Endothelial cell of umbilical vein (primary cell): ENCODE measurements at regions not wholly inside any gene's neighbourhood (a gene's known extent, or its start where the extent isn't known, plus 50 kb on each side); places are given as distances from the start of the nearest gene placed in this dataset.

Experiments
- BruUV-seq: library from RNA; stranded (reverse); fragments of 400-500 nt; replicated peaks from 2 replicates; lab custom pipeline; 2021; lab: Mats Ljungman, UMichigan
- CTCF ChIA-PET: fragments of 300-600, 350-600 bp; sonication (Branson Sonifier 250); formaldehyde crosslinking; loops from one replicate; lab custom pipeline; 2021; ENCODE audit warnings: antibody characterized with exemption, inconsistent platforms; lab: Charles Lee
- POLR2A ChIA-PET: fragments of 300-600, 350-600 bp; sonication (Branson Sonifier 250); formaldehyde crosslinking; loops from one replicate; lab custom pipeline; 2021; ENCODE audit warnings: antibody characterized with exemption, inconsistent platforms; lab: Charles Lee
- DNase-seq: peaks from one replicate; pipeline ENCODE4 v3.0.0-alpha.2; 2011; ENCODE audit warnings: low read depth, low spot score
- FAIRE-seq: peaks from 2 replicates; lab custom pipeline; 2011; peaks lifted over from hg19 to GRCh38; lab: Jason Lieb, UNC
- H2AFZ ChIP-seq: 2 replicates; pipeline ENCODE4 v1.6.0; 2012; ENCODE audit warnings: low read depth, low read length, control low read depth, inconsistent platforms
- H3K27ac ChIP-seq: 2 replicates; pipeline ENCODE4 v1.5.1; 2011; ENCODE audit warnings: low read depth, mild to moderate bottlenecking, control low read depth, low read length, moderate library complexity; ENCODE audit not compliant: insufficient read depth
- H3K27me3 ChIP-seq, 2 experiments: 2 replicates each; pipeline versions ENCODE4 v1.6.0 to v1.6.1; 2011; ENCODE audit warnings: low read length in 2 of 2, mixed read lengths in 1 of 2; ENCODE audit not compliant: control insufficient read depth in 2 of 2, insufficient read depth in 2 of 2
- H3K36me3 ChIP-seq, 2 experiments: 2 replicates in 1 of 2; 3 replicates in 1 of 2; pipeline ENCODE4 v1.5.1; 2011; ENCODE audit warnings: low read length in 2 of 2, mild to moderate bottlenecking in 1 of 2, moderate library complexity in 1 of 2; ENCODE audit not compliant: control insufficient read depth in 2 of 2, insufficient read depth in 2 of 2; ENCODE audit errors: extremely low read depth in 1 of 2
- H3K4me1 ChIP-seq: 3 replicates; pipeline ENCODE4 v1.5.1; 2011; ENCODE audit warnings: mild to moderate bottlenecking, low read length; ENCODE audit not compliant: control insufficient read depth, insufficient read depth; ENCODE audit errors: extremely low read depth
- H3K4me2 ChIP-seq: 2 replicates; pipeline ENCODE4 v1.6.1; 2011; ENCODE audit warnings: low read length, control low read depth, mixed read lengths; ENCODE audit not compliant: insufficient read depth
- H3K4me3 ChIP-seq, 3 experiments: fragments of 200-600 bp in 1 of 3; sonication (generic), shearing (Covaris generic) in 1 of 3; replicated peaks in 1 of 3; 2 replicates each; pipeline ENCODE4 v1.5.1; 2011 to 2016; ENCODE audit warnings: control low read depth in 3 of 3, low read length in 3 of 3, mild to moderate bottlenecking in 2 of 3, inconsistent platforms in 1 of 3, low read depth in 1 of 3, moderate library complexity in 1 of 3; ENCODE audit not compliant: insufficient read depth in 1 of 3
- H3K79me2 ChIP-seq: 2 replicates; pipeline ENCODE4 v1.6.0; 2012; ENCODE audit warnings: low read length, inconsistent platforms; ENCODE audit not compliant: control insufficient read depth, insufficient read depth
- H3K9ac ChIP-seq: replicated peaks from 2 replicates; pipeline ENCODE3; 2011; ENCODE audit warnings: low read length, control low read depth; ENCODE audit not compliant: insufficient read depth; ENCODE audit errors: extremely low read depth
- H3K9me1 ChIP-seq: replicated peaks from 3 replicates; pipeline ENCODE4 v1.6.0; 2011; ENCODE audit warnings: mild to moderate bottlenecking, low read length; ENCODE audit not compliant: control insufficient read depth, insufficient read depth; ENCODE audit errors: extremely low read depth
- H3K9me3 ChIP-seq: replicated peaks from 2 replicates; pipeline ENCODE4 v1.5.1; 2012; ENCODE audit warnings: low read length, inconsistent platforms; ENCODE audit not compliant: control insufficient read depth, insufficient read depth
- H4K20me1 ChIP-seq: replicated peaks from 2 replicates; pipeline ENCODE3; 2011; ENCODE audit warnings: mild to moderate bottlenecking, low read length; ENCODE audit not compliant: control insufficient read depth, insufficient read depth; ENCODE audit errors: extremely low read depth
- CTCF ChIP-seq, 2 donors: IDR thresholded peaks; 1 replicate in 1 of 2; 2 replicates in 1 of 2; pipeline ENCODE4 v1.5.1; 2011; ENCODE audit warnings: low read length in 2 of 2, mild to moderate bottlenecking in 2 of 2, moderate library complexity in 2 of 2, control low read depth in 1 of 2, inconsistent platforms in 1 of 2, low read depth in 1 of 2; ENCODE audit not compliant: insufficient read depth in 1 of 2; ENCODE audit errors: extremely low read depth in 1 of 2
- FOS ChIP-seq: IDR thresholded peaks from 2 replicates; pipeline ENCODE4 v1.6.1; 2011; ENCODE audit warnings: mild to moderate bottlenecking, low read length, moderate library complexity, borderline replicate concordance; ENCODE audit not compliant: insufficient read depth
- GATA2 ChIP-seq: IDR thresholded peaks from 2 replicates; pipeline ENCODE4 v1.7.0; 2011; ENCODE audit warnings: low read depth, mild to moderate bottlenecking, moderate library complexity, mixed read lengths, low read length; ENCODE audit not compliant: insufficient read length, insufficient read depth
- JUN ChIP-seq: IDR thresholded peaks from 2 replicates; pipeline ENCODE4 v1.6.1; 2011; ENCODE audit warnings: borderline replicate concordance, low read depth; ENCODE audit not compliant: insufficient read length, insufficient read depth
- MAX ChIP-seq: IDR thresholded peaks from 2 replicates; pipeline ENCODE4 v1.6.1; 2011; ENCODE audit not compliant: insufficient read depth, insufficient read length
- POLR2A ChIP-seq: IDR thresholded peaks from 2 replicates; pipeline ENCODE4 v1.6.1; 2012; ENCODE audit warnings: low read depth, mild to moderate bottlenecking, control low read depth, low read length
- POLR2AphosphoS5 ChIP-seq: IDR thresholded peaks from 2 replicates; pipeline ENCODE4 v1.6.1; 2012; ENCODE audit warnings: low read depth, mild to moderate bottlenecking, control low read depth, low read length, moderate library complexity; ENCODE audit not compliant: insufficient read depth
- dilution Hi-C: fragments of 300-500 bp; cut with MboI; formaldehyde crosslinking; loops from one replicate; pipeline ENCODE4 v1.15.0; 2019; ENCODE audit warnings: low sequenced_read_pairs; ENCODE audit not compliant: extremely low pct_ligation_motif_present
- intact Hi-C: fragments of 100-400 bp; cut with micrococcal nuclease; formaldehyde crosslinking; loops from one replicate; pipeline ENCODE4 v1.10.0; 2022

- no peaks in the 10 kb centered on the region for H3K79me2 ChIP-seq
- no peak overlapping the region for H3K4me3 ChIP-seq
- ChIA-PET CTCF (interaction anchor here (0.8 to 1.4 kb wide), 3 partner anchors 132 to 223 kb away, joined by 3 to 7 read pairs (median 4); no protein-coding TSS in a partner anchor), POLR2A (no interaction called here)
- H4K20me1 ChIP-seq = no peaks in the 10 kb centered on the region
- H3K9me3 ChIP-seq = no peaks in the 10 kb centered on the region
- TF ChIP-seq POLR2AphosphoS5 = peak; percentile 96
- peak; percentile 90 for TF ChIP-seq POLR2A
- TF ChIP-seq FOS = peak; percentile 70
- peak; percentile 93 for TF ChIP-seq JUN
- no peak for TF ChIP-seq CTCF (IDR thresholded peaks at IDR 0.05; ENCODE audit: extremely low read depth in 1 of 2, insufficient read depth in 1 of 2, low read depth in 1 of 2, low read length in 2 of 2)
- peak; percentile 99 for TF ChIP-seq GATA2
- no peak for TF ChIP-seq MAX
- H3K27ac ChIP-seq = peak overlapping the region; percentile 91
- H3K9ac ChIP-seq = peak overlapping the region; percentile 53
- intact Hi-C loops (loop anchor here (1.0 to 10.0 kb wide), 8 partner anchors 22 to 1024 kb away; no protein-coding TSS in a partner anchor), dilution Hi-C loops (no loop called here)
- H3K4me2 ChIP-seq = peak overlapping the region; percentile 22
- H3K9me1 ChIP-seq = no peaks in the 10 kb centered on the region
- no peak overlapping the region for H2AFZ ChIP-seq
- H3K36me3 ChIP-seq = no peaks in the 10 kb centered on the region
- H3K4me1 ChIP-seq = peaks cover 24% of the 10 kb centered on the region
- FAIRE-seq (peak; percentile 99), DNase-seq (peak; percentile 98)
- no TSS peak for BruUV-seq
- H3K27me3 ChIP-seq = no peaks in the 10 kb centered on the region
These were observed 333.1 kb upstream of the GOT2 start for GRCh38 chr16:59067205-59067604.
